22Rv1 (cell line): ENCODE measurements at regions not wholly inside any gene's neighbourhood (a gene's known extent, or its start where the extent isn't known, plus 50 kb on each side); places are given as distances from the start of the nearest gene placed in this dataset.

Source experiments
- ZFX ChIP-seq: fragments of 450-650 bp; IDR thresholded peaks from 2 replicates; pipeline ENCODE4 v1.6.1; 2017; ENCODE audit warnings: antibody characterized with exemption, borderline replicate concordance
- TF ChIP-seq, protein P1 (sequence below): fragments of 450-650 bp; IDR thresholded peaks from 2 replicates; pipeline ENCODE4 v1.5.1; 2017; ENCODE audit warnings: mild to moderate bottlenecking

DNA sequence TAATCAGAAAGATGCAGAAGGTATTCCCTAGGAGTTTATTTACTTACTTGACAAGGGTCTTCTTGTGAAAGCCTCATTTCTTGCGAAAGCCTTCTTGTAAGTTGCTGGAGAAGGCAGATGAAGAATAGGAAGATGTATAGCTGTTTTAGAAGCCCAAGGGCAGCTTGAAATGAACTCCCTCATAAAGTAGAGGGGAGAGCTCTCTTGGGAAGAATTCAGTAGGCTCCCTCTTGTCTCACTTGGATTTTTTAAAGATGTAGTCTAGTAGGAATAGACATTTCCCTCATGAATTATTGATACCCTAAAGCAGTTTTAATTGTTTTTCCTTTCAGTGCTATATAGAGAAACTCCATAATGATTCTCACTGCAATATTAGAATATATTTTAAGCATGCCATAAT, 639.2 kb upstream of the CXADR start:
- TF ChIP-seq, protein P1, sequence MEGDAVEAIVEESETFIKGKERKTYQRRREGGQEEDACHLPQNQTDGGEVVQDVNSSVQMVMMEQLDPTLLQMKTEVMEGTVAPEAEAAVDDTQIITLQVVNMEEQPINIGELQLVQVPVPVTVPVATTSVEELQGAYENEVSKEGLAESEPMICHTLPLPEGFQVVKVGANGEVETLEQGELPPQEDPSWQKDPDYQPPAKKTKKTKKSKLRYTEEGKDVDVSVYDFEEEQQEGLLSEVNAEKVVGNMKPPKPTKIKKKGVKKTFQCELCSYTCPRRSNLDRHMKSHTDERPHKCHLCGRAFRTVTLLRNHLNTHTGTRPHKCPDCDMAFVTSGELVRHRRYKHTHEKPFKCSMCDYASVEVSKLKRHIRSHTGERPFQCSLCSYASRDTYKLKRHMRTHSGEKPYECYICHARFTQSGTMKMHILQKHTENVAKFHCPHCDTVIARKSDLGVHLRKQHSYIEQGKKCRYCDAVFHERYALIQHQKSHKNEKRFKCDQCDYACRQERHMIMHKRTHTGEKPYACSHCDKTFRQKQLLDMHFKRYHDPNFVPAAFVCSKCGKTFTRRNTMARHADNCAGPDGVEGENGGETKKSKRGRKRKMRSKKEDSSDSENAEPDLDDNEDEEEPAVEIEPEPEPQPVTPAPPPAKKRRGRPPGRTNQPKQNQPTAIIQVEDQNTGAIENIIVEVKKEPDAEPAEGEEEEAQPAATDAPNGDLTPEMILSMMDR = no peak
- no peak for TF ChIP-seq ZFX
